ENCODE measurements at regions not wholly inside any gene's neighbourhood (a gene's known extent, or its start where the extent isn't known, plus 50 kb on each side); places are given as distances from the start of the nearest gene placed in this dataset.

- intact Hi-C loops (cut with micrococcal nuclease) = no loop called here
- POLR2A ChIA-PET = no interaction called here
- TF ChIP-seq ATF3 (IDR thresholded peaks at IDR 0.05) (no peak), EGR1 (IDR thresholded peaks at IDR 0.05; ENCODE audit: low read depth) (no peak), TCF7L2 (IDR thresholded peaks at IDR 0.05; ENCODE audit: borderline replicate concordance, extremely low read depth, insufficient read depth, insufficient read length) (no peak), SIN3A (IDR thresholded peaks at IDR 0.05; ENCODE audit: low read depth) (no peak), CBX3 (IDR thresholded peaks at IDR 0.05; ENCODE audit: low read depth) (no peak), FOSL1 (IDR thresholded peaks at IDR 0.05; ENCODE audit: low read depth) (no peak), ZBTB33 (IDR thresholded peaks at IDR 0.05; ENCODE audit: extremely low read depth, insufficient replicate concordance, low read length) (no peak), RAD21 (IDR thresholded peaks at IDR 0.05; ENCODE audit: low read depth) (no peak), ZNF274 (IDR thresholded peaks at IDR 0.05; ENCODE audit: low read depth, low read length) (no peak)
These were observed 1482.4 kb upstream of the PABPC4L start for GRCh38 chr4:135684001-135684400.

More at GRCh38 chr4:135684001-135684400, 1482.4 kb upstream of the PABPC4L start:
- Histone ChIP-seq H3K79me2 (ENCODE audit: insufficient read depth, low read length) (no peaks in the 10 kb centered on the region), H3K9ac (ENCODE audit: low read length) (no peak overlapping the region), H3K36me3 (ENCODE audit: control insufficient read depth in 1 of 2, insufficient read depth in 2 of 2, low read length in 2 of 2) (no peaks in the 10 kb centered on the region), H2AFZ (ENCODE audit: low read depth, low read length, poor library complexity, severe bottlenecking) (no peak overlapping the region), H3K4me3 (replicated peaks in 1 of 2; ENCODE audit: low read depth in 1 of 2, low read length in 2 of 2) (no peak overlapping the region), H3K27me3 (ENCODE audit: insufficient read depth, low read length) (no peaks in the 10 kb centered on the region), H3K27ac (ENCODE audit: low read depth, low read length) (no peak overlapping the region), H3K9me2 (ENCODE audit: insufficient read depth) (no peaks in the 10 kb centered on the region), H3K4me1 (ENCODE audit: control insufficient read depth in 1 of 2, insufficient read depth in 2 of 2, low read length in 2 of 2) (no peaks in the 10 kb centered on the region), H3K9me3 (ENCODE audit: control insufficient read depth in 1 of 2, insufficient read depth in 1 of 2, low read depth in 1 of 2, low read length in 2 of 2) (no peaks in the 10 kb centered on the region), H3K4me2 (ENCODE audit: low read length) (no peak overlapping the region), H4K20me1 (ENCODE audit: insufficient read depth) (no peaks in the 10 kb centered on the region)
- no TSS peak for BruUV-seq (replicated peaks)
- CTCF ChIA-PET = interaction anchor here (0.7 kb wide), 1 partner anchor 207 kb away, joined by 4 read pairs; no protein-coding TSS in a partner anchor
- ATAC-seq (no peak), DNase-seq (ENCODE audit: low read depth, low spot score) (no peak)
- RAD21 ChIA-PET (ENCODE audit: low non-redundant PET in 1 of 2, low total read pairs in 2 of 2, uncharacterized antibody in 2 of 2, unreplicated experiment in 2 of 2) = no interaction called here

All from HCT116 (cell line).